ENCODE measurements at regions not wholly inside any gene's neighbourhood (a gene's known extent, or its start where the extent isn't known, plus 50 kb on each side); places are given as distances from the start of the nearest gene placed in this dataset.

DNA sequence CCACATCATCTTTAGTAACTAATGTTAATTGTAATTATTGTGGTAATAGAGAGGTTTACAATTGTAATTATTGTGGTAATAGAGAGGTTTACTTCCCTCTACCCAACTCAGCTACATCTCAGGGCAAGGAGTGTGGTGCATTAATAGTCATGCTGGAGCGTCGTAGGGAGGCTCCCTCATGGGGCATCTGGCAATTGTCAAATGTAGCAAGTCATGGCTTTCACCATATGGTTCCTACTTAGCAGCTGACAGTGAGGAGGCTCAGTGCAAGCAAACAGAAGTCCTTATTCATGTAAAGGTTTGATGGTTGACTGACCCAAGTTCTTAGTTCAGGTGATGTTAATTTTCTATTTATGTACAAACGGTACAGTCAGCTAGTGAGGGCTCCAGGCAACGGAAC, 1012.0 kb downstream of the FLRT2 start:
- no peak for DNase-seq

GRCh38 chr14:86540636-86541247, 1010.8 kb downstream of the FLRT2 start:
- DNase-seq = no peak

- no peak for DNase-seq
These were observed 1009.6 kb downstream of the FLRT2 start for GRCh38 chr14:86539361-86540070.

GRCh38 chr14:86533834-86534233, 1003.9 kb downstream of the FLRT2 start:
- no peak for DNase-seq

DNA sequence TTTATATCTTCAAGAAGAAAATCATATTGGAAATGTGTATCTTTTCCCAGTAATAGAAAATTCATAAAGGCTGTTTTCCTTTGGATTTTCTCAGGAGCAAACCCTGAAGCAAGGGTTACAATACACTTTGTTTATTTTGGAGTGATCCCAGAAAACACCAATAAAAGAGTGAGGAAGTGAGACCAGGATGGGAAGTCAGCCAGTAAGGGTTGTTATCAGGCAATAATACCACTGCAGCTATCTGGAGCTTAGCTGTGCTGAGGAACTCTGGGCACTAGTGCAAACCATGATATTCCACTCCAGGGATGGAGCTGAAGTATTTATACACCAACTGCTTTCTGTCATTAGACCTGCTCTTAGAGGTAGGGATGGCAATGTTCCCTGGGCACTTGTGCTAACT, 1002.3 kb downstream of the FLRT2 start:
- DNase-seq = no peak

GRCh38 chr14:86530457-86530856, 1000.5 kb downstream of the FLRT2 start:
- DNase-seq = no peak

- no peak for DNase-seq
These were observed 997.4 kb downstream of the FLRT2 start for GRCh38 chr14:86527312-86527711.

DNA sequence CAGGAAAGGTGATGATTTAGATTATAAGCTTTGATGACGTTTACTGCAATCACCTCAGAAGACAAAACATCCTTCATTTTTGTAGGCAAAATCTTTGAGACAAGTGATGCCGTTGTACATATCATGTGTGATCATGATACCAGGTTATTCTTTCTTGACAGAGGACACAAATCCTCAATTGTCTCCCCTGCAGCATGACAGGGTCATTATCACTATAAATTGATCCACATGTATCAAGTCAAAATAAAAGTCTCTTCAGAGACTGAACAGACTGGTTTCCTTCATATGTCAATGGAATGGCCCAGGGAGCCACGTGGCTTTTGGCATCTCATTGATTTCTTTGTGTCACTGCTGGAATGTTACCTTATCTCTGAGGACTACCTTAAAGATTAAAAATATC, 995.7 kb downstream of the FLRT2 start:
- DNase-seq = no peak

DNA sequence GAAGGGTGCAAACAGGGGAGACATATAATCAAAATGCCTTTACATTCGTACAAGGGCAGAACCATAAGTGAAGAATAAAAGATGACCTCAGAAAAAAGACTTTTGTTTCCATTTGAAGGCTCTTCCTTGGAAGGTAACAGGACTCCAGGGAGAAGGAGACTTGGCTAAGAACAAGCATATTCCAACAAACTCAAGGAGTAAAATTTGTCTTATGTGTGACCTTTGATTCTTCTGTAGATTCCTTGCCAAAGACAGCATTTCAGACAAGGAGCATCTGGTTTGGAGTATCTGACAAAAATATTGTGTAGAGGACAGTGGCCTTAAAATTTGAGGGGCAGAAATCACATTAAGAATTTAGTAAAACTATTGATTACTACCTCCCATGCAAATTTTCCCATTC, 991.9 kb downstream of the FLRT2 start:
- no peak for DNase-seq

- DNase-seq = no peak
These were observed 991.2 kb downstream of the FLRT2 start for GRCh38 chr14:86521031-86521730.

GRCh38 chr14:86518298-86518697, 988.4 kb downstream of the FLRT2 start:
- no peak for DNase-seq

DNA sequence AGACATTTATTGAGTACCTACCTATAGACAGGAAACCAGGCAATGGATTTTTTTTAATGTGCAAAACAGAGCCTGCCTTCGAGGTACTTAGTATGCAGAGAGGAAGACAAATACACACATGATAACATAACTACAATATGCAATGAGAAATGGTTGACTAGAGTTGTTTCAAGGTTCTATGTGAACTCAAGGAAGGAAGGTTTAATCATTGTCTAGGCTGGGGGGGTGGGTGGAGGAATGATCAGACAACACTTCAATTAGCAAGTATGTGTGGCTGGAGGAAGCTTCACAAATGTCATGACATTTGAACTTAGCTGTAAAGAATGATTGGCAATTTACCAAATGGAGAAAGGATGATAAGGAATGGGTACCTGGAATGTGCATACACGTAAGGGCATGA, 985.3 kb downstream of the FLRT2 start:
- no peak for DNase-seq

DNA sequence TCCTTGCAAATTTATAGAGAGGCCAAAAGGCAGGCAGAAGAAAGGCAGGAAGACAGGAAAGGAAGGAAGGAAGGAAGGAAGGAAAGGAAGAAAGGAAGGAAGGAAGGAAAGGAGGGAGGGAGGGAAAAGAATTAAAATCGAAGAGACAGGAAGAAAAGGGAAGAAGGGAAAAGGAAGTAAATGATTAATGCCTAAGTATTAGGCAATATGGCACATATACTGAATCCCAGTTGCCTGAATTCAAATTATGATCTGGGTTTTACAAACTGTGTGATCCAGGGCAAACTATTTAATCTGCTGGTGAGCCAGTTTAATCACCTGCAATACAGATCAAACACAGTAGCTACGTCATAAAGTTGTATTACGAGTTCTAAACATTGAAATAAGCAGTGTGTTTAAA, 983.6 kb downstream of the FLRT2 start:
- DNase-seq = no peak

DNA sequence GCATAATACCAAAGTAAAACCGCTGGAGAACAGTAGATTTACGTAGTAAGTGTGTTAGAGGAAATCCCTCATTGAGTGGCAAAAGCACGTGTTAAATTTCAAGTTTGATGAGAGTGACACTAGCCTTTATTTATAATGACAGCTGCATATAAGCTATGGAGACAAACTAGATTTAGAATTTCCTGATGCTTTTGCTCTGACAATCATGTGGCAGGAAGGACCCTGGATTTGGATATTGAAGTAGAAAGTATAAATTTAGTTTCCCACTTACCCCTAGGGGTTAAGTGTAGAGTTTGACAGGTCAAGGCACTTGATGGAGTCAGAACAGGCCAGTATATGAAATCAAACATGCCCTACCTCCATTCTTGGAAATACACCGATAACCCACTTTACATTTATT, 983.1 kb downstream of the FLRT2 start:
- DNase-seq = no peak

DNA sequence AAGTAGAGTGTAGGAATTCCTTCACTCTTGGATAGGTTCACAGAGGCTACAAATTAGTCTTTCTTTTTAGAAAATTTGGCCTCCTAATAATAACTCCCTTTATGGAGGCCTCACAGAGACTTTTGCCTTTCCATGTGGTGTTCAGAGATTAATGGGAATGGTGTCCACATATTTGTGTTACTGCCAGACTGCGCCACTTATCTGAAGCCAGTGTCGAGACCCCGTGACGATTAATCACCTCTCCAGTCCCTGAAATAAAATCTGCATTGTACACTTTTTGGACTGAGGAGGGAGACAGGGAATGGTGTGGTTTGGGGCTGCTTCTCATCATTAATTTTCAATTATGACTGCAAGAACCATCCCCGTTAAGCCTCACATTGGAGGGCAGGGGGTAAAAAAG, 980.5 kb downstream of the FLRT2 start:
- DNase-seq = no peak

DNA sequence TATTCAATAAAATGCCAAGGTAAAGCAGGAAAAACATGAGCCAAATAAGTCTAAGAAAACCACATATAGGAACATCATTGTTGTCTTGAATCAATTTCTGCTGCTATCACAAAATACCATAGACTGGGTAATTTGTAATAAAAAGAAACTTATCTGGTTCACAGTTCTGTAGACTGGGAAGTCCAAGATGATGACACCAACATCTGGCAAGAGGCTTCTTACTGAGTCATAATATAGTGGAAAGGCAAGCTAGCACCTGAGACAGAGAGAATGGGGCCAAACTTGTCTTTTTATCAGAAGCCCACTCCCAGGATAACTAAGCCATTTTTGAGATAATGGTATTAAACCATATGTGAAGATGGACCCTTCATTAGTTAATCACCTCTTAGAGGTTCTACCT, 975.9 kb downstream of the FLRT2 start:
- DNase-seq = no peak

GRCh38 chr14:86501611-86502010, 971.7 kb downstream of the FLRT2 start:
- DNase-seq = no peak

DNA sequence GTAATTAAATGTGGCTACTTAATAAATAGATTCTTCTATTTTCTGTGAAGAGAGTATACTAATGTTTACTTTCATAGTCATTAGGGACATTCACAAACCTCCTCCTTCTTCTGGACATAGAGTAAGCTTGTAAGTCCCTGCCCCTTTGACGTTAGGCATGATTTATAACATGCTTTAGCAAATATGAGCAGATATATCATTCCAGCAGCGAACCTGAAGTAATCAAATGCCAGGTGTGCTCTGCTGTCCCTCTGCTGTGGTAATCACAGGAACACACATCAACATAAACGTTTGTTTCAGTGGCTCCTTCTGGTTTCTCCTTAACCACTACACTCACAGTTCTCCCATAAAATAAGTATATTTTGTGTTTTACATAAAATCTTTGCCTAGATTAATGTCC, 961.8 kb downstream of the FLRT2 start:
- no peak for DNase-seq

DNA sequence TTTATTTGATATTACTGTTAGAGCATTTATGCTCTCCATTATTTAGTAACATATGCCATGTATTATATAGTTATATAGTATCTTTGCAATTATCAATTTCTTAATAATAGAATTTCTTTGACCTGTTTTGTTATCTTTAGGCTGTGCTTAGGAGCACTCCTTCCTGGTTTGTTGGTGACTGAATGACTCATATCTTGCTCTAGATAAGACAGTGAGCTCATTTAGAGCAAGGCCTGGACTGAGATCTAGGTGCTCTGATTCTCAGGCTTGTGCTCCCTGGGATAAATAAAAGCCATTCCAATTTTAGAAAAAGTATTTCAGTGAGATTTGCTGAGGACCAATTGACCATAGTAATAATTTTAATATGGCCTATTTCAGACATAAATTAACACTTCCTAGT, 951.2 kb downstream of the FLRT2 start:
- no peak for DNase-seq

DNA sequence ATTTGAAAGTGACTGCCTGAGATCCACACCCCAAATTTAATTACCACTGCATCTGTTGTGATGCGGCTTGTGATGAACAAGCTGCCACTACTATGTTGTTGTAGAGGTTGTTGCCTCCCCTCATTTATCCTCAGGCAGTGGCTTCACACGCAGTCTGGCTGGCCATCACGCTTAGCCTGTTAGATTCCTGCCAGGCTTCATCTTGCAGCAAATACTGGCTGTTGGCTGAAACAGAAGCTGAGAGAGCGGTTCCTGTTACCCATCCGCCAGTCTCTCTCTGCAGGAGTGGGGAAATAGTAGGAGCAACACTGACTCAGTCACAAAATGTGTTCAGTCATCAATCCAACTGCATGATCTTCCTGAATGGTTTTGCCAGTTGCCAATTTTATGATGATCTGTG, 934.4 kb downstream of the FLRT2 start:
- no peak for DNase-seq

- DNase-seq = no peak
These were observed 932.3 kb downstream of the FLRT2 start for GRCh38 chr14:86462193-86462753.

- no peak for DNase-seq
These were observed 927.7 kb downstream of the FLRT2 start for GRCh38 chr14:86457481-86458135.

DNA sequence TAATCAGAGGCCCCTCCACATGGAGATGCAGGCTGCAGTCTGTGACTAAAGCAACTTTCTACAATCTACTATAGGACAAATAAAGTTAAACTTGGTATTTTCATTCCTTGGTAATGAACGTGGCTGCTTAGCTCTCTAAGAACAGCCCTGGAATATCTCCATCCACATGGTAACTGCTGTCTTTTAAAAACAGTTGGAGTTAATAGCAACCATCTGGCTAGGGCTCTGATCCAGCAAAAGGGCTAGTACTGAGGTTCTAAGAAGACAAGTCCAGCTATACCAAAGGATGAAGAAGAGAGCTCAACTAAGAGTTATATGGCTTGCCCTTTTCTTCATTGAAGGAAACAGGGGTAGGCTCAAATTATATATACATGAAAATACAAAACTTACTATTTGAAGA, 920.1 kb downstream of the FLRT2 start:
- DNase-seq = no peak

- no peak for DNase-seq
These were observed 912.2 kb downstream of the FLRT2 start for GRCh38 chr14:86442135-86442534.
